HG02970 (cell line): ENCODE measurements at regions not wholly inside any gene's neighbourhood (a gene's known extent, or its start where the extent isn't known, plus 50 kb on each side); places are given as distances from the start of the nearest gene placed in this dataset.
"Not testable (repeated sequence)": the region's sequence is repeated elsewhere in the genome, so short reads cannot be mapped to it uniquely, and the experiment has no call there.

Experiments used
- ATAC-seq: cut with Tn5 transposase; IDR thresholded peaks from one replicate; pipeline ENCODE4 v1.9.1; 2021; ENCODE audit warnings: mild to moderate bottlenecking, moderate library complexity, moderate number of reproducible peaks; ENCODE audit not compliant: unreplicated experiment, low FRiP score

DNA sequence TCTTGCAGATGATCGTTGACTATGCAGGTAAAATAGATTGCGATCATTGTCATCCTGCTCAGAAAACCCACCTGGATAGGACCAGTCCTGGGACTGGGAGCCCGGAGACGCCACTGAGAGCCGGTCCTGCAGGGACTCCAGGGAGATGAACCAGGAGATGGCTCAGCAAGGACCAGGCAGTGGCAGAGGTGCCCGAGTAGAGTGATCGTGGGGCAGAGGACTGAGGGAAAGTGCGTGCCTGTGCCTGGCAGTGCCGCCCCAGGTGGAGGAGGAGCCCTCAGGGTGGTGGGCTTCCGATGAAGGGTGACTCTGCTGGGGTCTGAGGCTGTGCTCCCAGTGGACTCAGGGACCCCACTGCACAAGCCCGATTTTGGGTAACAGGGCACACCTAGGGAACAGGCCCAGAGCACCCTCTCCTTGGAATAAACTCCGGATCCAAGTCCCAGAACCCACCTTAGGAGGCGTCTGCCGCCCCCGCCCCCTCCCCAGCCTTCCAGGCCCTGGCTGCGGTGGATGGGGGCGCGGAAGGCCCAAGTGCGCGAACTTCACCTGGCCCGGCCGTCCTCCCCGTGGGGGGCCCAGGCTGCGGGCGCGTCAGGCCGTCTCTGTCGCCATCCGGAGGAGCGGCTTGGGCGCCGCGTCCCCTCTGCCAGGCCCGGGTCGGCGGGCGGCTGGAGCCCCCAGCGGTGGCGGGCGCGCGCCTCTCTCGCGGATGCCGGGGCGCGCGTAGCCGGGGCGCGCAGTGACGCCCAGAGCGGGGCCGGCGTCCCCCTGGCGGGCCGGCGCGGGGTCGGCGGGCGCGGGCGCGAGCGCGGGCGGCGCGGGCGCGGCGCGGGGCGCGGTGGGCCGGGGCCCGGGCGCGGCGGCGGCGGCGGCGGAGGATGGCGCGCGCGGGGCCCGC is 1338.8 kb downstream of the BRD1 start:
- no peak for ATAC-seq

DNA sequence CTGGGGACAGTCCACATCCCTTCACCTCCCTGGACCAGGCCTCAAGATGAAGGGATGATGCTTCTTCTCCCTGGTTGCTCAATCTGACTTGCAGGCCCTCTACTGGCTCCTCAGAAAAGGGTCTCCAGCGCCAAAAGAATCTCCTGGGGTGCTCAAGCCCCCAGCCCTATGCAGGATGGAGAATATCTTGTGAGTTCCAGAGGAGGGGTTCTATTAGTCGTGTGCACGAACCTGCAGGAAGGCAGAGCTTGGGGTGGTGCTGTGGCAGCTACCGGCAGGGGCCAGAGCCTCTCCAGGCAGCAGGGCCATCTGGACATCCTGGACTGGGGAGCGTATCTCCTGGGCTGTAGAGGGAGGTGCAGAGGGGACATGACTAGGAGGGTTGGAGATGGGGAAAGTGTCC is 1339.5 kb downstream of the BRD1 start:
- ATAC-seq: no peak

DNA sequence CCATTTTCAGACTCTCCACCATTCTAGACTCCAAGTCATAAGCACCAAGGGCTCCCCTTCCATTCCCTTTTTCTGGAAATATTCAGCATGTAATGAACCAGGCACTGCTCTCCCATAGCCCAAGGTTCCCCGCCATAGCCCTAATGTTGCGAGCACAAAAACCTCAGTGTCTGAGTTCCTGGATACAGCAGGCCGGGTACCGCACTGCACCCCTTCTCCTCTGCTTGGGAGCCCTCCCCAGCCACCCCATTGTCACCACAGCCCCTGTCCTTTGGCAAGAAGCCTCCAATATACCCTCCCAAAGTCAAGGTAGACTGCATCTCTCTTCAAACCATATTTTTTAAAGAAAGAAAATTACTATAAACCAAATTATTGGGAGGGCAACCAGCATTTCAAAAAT is 1341.1 kb downstream of the BRD1 start:
- no peak for ATAC-seq

DNA sequence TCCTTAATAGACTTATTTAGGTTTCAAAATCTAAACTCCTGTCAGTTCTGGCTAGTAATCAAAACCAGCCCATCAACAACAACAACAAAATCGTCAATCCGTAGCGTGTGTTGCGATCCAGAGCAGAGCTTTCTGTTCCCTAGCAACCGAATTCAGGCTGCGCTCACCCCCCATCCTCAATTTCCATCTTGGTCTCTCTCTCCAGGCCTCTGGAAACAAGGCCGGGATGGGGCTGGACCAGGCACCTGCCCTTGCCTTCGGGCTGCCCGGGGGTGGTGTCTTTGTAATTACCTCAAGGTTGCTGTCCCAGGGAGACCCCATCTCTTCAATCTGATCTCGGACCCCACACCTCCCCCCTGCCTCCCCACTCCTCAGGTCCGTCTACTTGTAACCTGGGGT is 1341.5 kb downstream of the BRD1 start:
- no peak for ATAC-seq

DNA sequence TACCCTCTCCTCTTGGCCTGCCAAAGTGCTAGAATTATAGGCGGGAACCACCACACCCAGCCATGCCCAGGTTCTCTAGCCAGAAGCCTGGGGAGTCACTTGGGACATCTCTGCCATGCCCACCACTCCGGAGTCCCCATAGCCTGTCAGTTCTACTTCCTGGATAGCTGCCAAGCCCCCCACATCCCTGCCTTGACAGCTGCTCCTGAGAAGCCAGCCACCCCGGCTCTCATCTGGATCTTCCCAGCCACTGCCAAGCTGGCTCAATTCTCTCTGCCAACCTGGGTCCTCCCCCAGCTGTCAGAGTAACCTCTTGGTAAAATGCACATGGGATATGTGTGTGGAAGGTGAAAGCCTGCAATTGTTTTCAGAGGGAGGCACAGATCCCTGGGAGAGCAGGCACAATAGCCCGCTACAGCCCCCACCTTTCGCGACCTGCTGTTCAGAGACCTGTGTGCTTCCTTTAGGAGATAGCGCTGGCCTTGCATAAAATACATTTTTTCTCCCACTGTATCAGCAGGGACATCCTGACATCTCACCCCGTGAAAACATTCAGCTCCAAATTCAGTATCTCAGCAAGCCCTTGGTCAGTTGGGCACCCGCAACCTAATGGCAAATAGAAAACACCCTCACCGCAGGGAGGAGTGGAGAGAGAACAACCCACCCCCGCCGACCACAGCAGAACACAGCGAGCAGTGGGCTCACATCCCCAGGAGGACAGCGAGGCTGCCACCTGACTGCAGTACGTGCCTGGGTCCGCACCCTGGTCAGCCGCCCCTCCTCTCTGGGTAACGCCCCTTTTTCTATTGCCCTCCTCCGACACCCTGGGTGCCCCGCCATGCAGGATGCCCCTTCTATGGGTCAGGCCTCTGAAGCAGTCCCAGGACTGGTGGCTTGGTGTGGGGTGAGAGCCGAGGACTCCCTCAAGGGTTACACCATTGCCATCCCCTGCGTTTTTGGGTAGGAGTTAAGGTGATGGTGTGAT is 1342.2 kb downstream of the BRD1 start:
- ATAC-seq: no peak

DNA sequence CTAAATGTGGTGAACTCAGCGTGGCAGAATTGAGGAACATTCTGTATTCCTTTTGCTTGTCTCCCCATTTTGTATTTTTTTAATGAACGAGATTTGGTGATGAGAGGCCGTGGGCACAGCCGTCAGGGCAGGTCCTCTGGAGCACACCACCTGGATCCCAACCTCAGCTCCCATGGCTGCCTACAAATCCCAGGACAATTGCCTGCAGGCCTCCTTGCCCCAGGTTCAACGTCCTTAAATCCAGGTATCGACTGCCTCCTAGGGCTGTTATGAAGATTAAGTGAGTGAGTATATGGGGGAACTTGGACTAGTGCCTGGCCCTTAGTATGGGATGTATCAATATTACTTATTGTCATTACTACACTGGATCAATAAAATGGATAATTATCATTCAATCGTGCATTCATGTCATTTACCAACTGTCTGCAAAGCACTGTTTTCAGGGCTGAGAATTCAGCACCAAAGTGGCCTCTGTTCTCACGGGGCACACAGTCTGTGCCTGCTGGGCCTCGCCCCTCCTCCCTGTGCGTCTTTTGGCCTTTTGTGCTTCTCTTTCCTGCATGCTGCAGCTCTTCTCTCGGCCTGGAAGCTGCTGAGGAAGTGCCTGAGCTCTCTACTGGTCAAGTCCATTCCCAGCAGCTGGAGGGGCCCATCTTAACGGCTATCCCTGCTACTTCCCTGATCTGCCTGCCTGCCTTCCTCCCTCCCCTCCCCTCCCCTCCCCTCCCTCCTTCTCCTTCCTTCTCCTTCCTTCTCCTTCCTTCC is 1343.7 kb downstream of the BRD1 start:
- no peak for ATAC-seq

DNA sequence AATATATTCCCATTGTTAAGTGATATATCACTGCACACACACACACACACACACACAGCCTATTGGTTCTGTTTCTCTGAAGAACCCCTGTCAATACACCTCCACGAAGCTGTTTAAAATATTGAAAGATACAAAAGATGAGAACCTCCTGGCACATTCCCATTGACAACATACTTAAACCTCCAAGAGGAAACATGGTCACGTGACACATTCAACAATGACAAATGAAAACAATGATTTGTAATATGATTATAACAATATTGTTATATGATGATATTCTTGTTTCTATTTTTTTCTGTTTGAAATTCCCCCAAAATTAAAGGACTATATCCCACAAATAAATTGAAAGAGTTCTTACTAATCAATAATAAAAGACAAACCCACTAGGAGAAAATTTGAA is 1344.9 kb downstream of the BRD1 start:
- ATAC-seq: no peak

DNA sequence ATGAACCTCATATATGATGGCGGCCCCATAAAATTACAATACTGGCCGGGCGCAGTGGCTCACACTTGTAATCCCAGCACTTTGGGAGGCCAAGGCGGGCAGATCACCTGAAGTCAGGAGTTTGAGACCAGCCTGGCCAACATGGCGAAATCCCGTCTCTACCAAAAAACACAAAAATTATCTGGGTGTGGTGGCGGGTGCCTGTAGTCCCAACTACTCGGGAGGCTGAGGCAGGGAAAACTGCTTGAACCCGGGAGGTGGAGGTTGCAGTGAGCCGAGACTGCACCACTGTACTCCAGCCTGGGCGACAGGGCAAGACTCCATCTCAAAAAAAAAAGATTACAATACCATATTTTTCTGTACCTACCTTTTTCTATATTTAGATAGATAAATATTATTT is 1345.5 kb downstream of the BRD1 start:
- ATAC-seq: not testable (repeated sequence)

DNA sequence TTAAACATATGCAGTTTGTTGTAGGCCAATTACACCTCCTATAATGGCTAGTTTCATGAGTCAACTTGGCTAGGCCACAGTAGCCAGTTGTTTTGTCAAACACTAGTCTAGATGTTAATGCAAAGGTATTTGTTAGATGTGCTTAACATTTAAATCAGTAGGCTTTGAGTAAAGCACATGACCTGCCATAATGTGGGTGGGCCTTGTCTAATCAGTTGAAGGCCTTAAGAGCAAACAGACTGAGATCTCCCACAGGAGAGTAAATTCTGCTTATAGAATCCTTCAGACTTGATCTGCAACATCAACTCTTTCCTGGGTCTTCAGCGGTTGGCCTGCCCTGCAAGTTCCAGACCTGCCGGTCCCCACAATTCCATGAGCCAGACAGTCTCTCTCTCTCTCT is 1345.9 kb downstream of the BRD1 start:
- no peak for ATAC-seq

DNA sequence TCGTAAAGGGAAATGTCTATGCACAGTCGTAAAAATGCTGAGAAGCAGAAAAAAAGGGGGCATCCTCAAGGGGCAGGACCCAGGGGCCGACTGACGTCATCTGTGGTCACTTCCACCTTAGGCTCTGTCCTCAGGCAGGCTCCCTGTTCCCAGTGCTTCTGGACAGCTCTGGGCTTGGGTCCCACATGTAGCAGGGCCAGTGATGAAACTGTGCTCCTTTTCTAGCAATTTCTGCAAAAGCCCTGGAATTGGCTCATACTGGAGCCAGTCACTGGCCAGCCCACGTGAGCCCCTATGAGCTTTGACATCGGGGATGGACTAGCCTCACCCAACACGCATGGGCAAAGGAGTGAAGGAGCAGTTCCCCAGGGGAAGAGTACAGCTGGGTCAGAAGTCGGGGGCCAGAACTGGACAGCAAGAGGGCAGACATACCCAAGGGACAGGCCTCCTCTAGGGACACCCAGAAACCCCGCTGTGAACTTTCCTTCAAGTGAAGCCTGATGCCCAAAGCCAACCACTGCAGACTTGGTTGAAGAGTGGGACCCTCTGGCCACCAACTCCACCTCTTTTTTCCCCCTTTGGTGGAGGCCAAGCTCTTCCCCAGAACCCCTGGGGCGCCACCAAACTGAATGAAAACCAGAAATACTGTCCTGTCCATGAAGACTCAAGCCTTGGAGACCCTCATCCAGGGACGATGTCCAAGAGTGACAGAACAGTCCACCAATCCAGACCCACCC is 1349.0 kb downstream of the BRD1 start:
- no peak for ATAC-seq

DNA sequence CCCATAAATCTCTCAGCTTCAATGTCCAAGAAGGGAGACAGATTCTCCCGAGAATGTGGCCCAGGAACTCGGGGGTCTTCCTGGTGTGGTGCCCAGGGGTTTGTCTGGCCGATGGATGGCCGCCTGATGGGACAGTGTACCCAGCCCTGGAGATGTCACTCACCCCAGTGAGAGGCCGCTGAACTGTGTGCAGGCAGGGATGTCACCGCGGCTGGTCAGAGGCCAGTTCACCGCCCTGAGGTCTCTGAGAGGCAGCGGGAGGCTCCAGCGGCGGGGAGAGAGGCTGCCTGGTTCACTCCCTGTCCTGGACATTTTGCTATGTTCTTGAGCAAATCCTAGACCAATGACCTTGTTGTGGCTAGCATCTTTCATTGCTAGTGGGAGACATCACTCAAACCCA is 1349.5 kb downstream of the BRD1 start:
- ATAC-seq: no peak

DNA sequence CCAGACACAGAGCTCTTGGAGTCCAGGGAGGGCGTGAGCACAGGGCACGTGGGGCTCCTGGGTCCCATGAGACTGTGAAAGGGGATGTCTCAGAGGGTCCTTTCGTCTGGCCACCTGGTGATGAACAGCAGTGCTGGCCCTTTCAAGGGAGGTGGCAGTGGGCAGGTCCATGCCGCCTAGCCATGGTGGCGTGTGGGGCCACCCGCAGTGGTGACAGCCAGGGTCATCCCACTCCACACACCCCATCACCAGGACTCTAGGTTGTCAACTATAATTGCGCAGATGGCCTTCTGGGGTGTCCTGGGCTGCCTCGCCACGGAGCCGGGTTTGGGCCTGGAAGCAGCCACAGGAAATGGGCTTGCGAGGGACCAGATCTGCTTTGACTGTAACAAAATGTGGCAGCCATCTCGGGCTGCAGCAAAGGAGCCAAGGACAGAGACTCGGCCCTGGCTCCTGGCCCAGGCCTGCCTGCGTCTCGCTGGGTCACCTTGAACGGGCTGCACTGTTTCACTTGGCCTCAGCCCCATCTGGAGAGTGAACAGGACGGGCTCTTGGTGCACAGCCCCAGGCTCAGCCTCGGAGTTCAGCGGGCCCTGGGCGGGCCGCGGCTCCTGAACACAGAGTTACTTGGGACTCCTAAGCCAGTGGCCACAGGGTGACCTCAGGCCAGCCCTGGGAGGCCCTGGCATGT is 1350.5 kb downstream of the BRD1 start:
- ATAC-seq: no peak

DNA sequence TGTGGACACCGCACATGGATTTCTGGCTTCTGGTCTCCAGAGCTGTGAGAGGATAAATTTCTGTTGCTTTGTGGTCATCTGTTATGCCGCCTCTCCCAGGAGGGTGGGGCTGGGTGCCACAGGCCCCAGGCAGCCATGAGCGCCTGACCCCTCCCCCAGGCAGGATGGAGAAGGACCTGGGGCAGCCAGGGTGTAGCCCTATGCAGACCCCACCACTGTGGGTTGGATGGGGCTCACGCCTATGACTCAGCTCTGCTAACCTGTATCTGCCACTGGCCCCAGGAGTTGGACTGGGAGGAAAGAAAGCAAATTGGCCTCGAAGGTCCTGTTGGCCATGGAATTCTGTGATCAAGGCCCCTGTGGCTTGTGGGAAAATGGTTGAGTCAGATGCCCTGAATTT is 1351.1 kb downstream of the BRD1 start:
- no peak for ATAC-seq

DNA sequence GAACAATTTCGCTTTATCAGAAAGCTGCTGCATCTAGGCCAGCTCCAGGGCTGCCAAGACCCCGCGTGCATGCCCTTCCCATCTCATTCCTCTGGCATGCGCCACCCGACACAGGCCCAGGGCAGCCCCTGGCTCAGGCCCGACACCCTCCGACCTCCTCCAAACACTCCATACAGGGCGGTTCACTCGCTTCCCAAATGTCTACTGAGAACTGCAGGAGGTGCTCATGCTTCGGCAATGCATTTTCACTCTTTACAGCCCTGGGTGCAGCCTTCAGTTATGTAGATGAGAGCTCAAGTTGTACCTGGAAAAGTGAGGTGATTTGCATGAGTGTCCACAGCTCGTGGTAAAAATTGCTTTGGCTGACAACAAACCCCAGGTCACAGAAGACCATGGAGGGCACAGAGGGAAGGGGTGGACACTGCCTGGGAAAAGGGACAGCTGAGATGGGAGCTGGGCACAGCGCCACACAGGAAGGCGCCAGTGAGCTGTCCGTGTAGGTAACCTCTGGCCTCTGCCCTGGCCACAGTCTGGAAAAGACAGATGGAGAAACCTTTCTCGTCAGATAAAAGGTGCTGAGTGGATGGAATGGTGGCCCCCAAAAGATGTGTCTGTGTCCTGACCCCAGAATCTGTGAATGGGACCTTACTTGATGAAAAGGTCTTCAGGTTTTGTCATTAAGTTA is 1351.9 kb downstream of the BRD1 start:
- no peak for ATAC-seq

DNA sequence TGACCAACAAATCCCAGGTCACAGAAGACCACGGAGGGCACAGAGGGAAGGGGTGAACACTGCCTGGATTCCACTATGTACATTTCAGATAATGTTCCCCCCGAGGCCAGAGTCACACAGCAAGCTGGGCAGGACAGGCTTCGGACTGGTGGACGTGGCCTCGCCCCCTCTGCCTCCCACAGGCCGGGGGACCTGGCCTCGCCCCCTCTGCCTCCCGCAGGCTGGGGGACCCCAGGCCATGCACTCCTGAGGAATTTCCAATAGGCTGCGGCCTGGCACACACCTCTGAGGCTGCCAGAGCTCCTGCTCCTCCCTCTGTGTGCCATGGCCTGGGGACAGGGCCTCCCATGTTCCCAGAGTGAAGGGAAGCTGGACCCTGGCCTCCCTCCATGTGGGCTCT is 1352.8 kb downstream of the BRD1 start:
- no peak for ATAC-seq

DNA sequence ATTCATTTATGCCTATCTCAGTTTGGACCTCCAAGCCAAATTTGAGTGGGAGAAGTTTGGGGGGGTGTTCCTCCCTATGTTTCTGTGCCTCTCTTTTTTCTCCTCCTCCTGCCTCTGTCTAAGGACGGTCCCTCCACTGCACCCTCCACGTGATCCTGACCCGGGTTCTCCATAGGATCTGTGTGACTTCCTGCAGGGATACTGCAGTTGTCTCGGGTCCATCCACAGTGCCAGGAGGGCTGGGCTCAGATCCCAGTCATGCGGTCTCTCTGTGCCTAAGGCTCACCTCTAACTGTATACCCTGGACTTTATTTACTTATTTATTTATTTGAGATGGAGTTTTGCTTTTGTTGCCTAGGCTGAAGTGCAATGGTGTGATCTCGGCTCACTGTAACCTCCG is 1354.5 kb downstream of the BRD1 start:
- ATAC-seq: no peak

DNA sequence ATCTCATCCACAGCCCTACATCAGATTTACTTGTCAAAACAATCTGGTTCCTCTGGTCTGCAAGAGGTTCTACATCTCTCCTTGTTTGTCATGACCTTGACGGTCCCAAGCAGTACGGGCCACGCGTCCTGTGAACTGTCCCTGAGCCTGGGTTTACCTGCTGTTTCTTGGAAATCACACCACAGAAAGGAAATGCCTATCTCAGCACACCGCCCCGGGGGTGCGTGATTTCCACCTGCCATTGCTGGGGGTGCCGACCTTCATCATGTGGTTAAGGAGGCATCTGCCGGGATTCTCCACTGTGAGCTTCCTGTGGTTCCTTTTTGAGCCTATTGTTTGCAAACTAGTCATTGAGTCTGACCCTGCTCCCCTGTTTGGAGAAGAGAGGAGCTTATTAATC is 1363.4 kb downstream of the BRD1 start:
- ATAC-seq: no peak

DNA sequence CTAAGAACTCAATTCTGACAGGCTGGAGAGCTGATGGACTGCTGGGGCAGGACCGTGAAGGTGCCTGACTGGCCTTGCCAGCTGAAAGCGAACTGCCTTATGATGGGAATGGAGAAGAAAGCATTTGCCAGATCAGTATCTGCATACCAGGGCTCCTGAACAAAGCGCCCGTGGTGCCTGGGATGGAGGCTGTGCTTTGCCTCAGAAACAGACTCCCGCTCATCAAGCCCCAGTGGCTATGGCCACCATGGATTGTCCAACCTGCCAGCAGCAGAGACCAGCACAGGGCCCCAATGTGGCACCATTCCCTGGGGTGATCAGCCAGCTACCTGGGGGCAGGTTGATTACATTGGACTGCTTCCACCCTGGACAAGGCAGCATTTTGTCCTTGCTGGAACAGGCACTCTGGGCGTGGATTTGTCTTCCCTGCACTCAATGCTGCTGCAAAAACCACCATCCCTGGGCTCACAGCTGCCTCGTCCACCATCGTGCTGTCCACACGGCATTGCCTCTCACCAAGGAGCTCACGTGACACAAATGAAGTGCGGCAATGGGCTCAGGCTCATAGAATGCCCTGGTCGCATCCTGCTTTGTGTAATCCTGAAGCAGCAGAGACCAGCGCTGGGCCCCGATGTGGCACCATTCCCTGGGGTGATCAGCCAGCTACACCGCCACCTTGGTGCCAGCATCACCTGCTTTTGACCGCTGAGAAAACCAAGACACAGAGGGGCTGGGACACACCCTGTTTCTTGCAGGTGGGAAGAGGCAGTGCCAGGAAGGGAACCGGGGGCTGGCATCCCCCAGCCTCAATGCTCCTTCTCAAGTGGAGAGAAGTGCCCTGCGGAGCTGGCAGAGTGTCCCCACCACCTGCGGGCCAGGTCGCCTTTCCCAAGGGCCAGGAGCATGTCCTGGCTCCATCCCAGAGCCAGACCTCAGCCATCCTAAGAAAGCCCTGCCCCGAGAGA is 1367.5 kb downstream of the BRD1 start:
- ATAC-seq: no peak
